Tibial nerve (tissue), 4 donors: ENCODE measurements at regions not wholly inside any gene's neighbourhood (a gene's known extent, or its start where the extent isn't known, plus 50 kb on each side); places are given as distances from the start of the nearest gene placed in this dataset.

Experiments used
- DNase-seq, 2 donors: peaks; one replicate each; pipeline ENCODE4 v3.0.0-alpha.2; 2019; ENCODE audit warnings: low spot score in 2 of 2
- H3K27ac ChIP-seq, 4 donors: fragments of 200-600 bp; sonication (generic) in 3 of 4; one replicate each; pipeline ENCODE4 v1.5.1; 2017 to 2019; ENCODE audit warnings: mild to moderate bottlenecking in 1 of 4
- H3K27me3 ChIP-seq, 2 donors: fragments of 200-600 bp; sonication (generic) in 1 of 2; one replicate each; pipeline versions ENCODE4 v1.5.1 to v1.6.0; 2017 to 2019
- H3K36me3 ChIP-seq, 3 donors: fragments of 200-600 bp; sonication (generic); one replicate each; pipeline ENCODE4 v1.5.1; 2018 to 2019
- H3K4me1 ChIP-seq, 4 donors: fragments of 200-600 bp; sonication (generic) in 3 of 4; one replicate each; pipeline ENCODE4 v1.5.1; 2017 to 2019
- H3K4me3 ChIP-seq, 4 donors: fragments of 200-600 bp; sonication (generic) in 3 of 4; one replicate each; pipeline ENCODE4 v1.5.1; 2017 to 2019; ENCODE audit warnings: mild to moderate bottlenecking in 1 of 4, moderate library complexity in 1 of 4
- H3K9me3 ChIP-seq, 4 donors: fragments of 200-600 bp; sonication (generic) in 3 of 4; one replicate each; pipeline ENCODE4 v1.5.1; 2017 to 2019
- CTCF ChIP-seq, 5 experiments: fragments of 200-600 bp in 3 of 5; fragments of 450-650 bp in 2 of 5; sonication (generic) in 3 of 5; IDR thresholded peaks; one replicate each; pipeline ENCODE4 v1.5.1; 2016 to 2019; ENCODE audit warnings: antibody characterized with exemption in 5 of 5, mild to moderate bottlenecking in 3 of 5, moderate library complexity in 2 of 5
- EP300 ChIP-seq, 2 donors: sonication (generic); formaldehyde crosslinking; IDR thresholded peaks; one replicate each; pipeline ENCODE4 v1.6.1; 2017; ENCODE audit warnings: antibody characterized with exemption in 2 of 2, mild to moderate bottlenecking in 1 of 2
- POLR2A ChIP-seq, 2 donors: fragments of 450-650 bp; IDR thresholded peaks; one replicate each; pipeline ENCODE4 v1.6.1; 2017; ENCODE audit warnings: antibody characterized with exemption in 2 of 2, mild to moderate bottlenecking in 2 of 2, moderate library complexity in 2 of 2
- WGBS, 2 donors: methylation state at CpG; one replicate each; pipeline ENCODE4 v1.1.5; 2018; 5-methylcytosine and 5-hydroxymethylcytosine counted together

- Histone ChIP-seq H3K36me3 (no peaks in the 10 kb centered on the region), H3K27me3 (no peaks in the 10 kb centered on the region), H3K9me3 (no peaks in the 10 kb centered on the region), H3K4me1 (no peaks in the 10 kb centered on the region), H3K4me3 (no peak overlapping the region), H3K27ac (no peak overlapping the region)
- DNase-seq, result no peak
- no peak for TF ChIP-seq POLR2A (IDR thresholded peaks at IDR 0.05)
- TF ChIP-seq CTCF (IDR thresholded peaks at IDR 0.05), result no peak
- no peak for TF ChIP-seq EP300 (IDR thresholded peaks at IDR 0.05)
- WGBS, 2 donors, result 77 to 78% methylated on average over 1 of the region's 1 CpG
Observed at GRCh38 chr4:162650166-162650565, 486.4 kb upstream of the FSTL5 start.

GRCh38 chr4:162645381-162645780, 481.6 kb upstream of the FSTL5 start:
- Histone ChIP-seq H3K9me3 (no peaks in the 10 kb centered on the region), H3K27me3 (no peaks in the 10 kb centered on the region), H3K36me3 (no peaks in the 10 kb centered on the region), H3K27ac (no peak overlapping the region), H3K4me1 (no peaks in the 10 kb centered on the region), H3K4me3 (no peak overlapping the region)
- no peak for DNase-seq
- 57% methylated on average over 4 of the region's 4 CpGs for WGBS, 2 donors
- TF ChIP-seq CTCF (IDR thresholded peaks at IDR 0.05), result peak in 1 of 5 experiments; percentile 12
- TF ChIP-seq EP300 (IDR thresholded peaks at IDR 0.05), result no peak

- Histone ChIP-seq H3K27me3 (no peaks in the 10 kb centered on the region), H3K4me3 (no peak overlapping the region), H3K36me3 (no peaks in the 10 kb centered on the region), H3K9me3 (no peaks in the 10 kb centered on the region), H3K4me1 (no peaks in the 10 kb centered on the region), H3K27ac (no peak overlapping the region)
- TF ChIP-seq POLR2A (IDR thresholded peaks at IDR 0.05) (no peak), EP300 (IDR thresholded peaks at IDR 0.05) (no peak), CTCF (IDR thresholded peaks at IDR 0.05) (no peak)
- no peak for DNase-seq
- WGBS, 2 donors, result 26 to 48% methylated on average over 1 of the region's 1 CpG
Observed at GRCh38 chr4:162644346-162644745, 480.5 kb upstream of the FSTL5 start.

- no peak for DNase-seq
- H3K4me3 ChIP-seq, result no peak overlapping the region
- TF ChIP-seq POLR2A (IDR thresholded peaks at IDR 0.05) (no peak), EP300 (IDR thresholded peaks at IDR 0.05) (no peak), CTCF (IDR thresholded peaks at IDR 0.05) (no peak)
- H3K4me1 ChIP-seq, result no peaks in the 10 kb centered on the region
- H3K27me3 ChIP-seq, result no peaks in the 10 kb centered on the region
- WGBS, 2 donors, result 94% methylated on average over 13 of the region's 13 CpGs
- H3K27ac ChIP-seq, result no peak overlapping the region
- H3K9me3 ChIP-seq, result no peaks in the 10 kb centered on the region
- no peaks in the 10 kb centered on the region for H3K36me3 ChIP-seq
Observed at GRCh38 chr4:162640152-162640551, 476.4 kb upstream of the FSTL5 start.

- Histone ChIP-seq H3K9me3 (no peaks in the 10 kb centered on the region), H3K27me3 (no peaks in the 10 kb centered on the region), H3K4me3 (no peak overlapping the region), H3K27ac (no peak overlapping the region), H3K36me3 (no peaks in the 10 kb centered on the region), H3K4me1 (no peaks in the 10 kb centered on the region)
- 62 to 74% methylated on average over 2 of the region's 2 CpGs for WGBS, 2 donors
- DNase-seq, result no peak
- TF ChIP-seq CTCF (IDR thresholded peaks at IDR 0.05) (no peak), POLR2A (IDR thresholded peaks at IDR 0.05) (no peak), EP300 (IDR thresholded peaks at IDR 0.05) (no peak)
Observed at GRCh38 chr4:162634390-162634789, 470.6 kb upstream of the FSTL5 start.
